Iris pigment epithelial cell (primary cell): ENCODE measurements at regions not wholly inside any gene's neighbourhood (a gene's known extent, or its start where the extent isn't known, plus 50 kb on each side); places are given as distances from the start of the nearest gene placed in this dataset.

Experiments
- DNase-seq: peaks from one replicate; pipeline ENCODE4 v3.0.0-alpha.2; 2011; ENCODE audit warnings: low read depth

DNA sequence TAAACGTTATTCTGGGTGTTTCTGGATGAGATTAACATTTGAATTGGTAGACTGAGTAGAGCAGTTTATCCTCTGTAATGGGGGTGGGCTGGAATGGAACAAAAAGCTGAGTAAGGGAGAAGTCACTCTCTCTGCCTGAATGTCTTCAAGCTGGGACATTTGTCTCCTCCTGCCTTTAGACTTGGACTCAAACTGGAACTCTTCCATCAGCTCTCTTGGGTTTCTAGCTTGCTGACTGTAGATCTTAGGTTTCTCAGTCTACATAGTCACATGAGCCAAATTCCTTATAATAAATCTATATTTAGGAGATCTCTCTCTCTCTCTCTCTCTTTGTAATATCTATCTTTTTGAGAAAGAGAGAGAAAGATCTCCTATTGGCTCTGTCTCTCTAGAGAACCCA is 553.3 kb upstream of the CDH11 start:
- no peak for DNase-seq

- peak; percentile 51 for DNase-seq
Measured at GRCh38 chr16:65672960-65673359, 551.1 kb upstream of the CDH11 start.

GRCh38 chr16:65671071-65671470 is 549.2 kb upstream of the CDH11 start:
- DNase-seq, result no peak

- DNase-seq, result no peak
Measured at GRCh38 chr16:65668064-65668595, 546.3 kb upstream of the CDH11 start.

DNA sequence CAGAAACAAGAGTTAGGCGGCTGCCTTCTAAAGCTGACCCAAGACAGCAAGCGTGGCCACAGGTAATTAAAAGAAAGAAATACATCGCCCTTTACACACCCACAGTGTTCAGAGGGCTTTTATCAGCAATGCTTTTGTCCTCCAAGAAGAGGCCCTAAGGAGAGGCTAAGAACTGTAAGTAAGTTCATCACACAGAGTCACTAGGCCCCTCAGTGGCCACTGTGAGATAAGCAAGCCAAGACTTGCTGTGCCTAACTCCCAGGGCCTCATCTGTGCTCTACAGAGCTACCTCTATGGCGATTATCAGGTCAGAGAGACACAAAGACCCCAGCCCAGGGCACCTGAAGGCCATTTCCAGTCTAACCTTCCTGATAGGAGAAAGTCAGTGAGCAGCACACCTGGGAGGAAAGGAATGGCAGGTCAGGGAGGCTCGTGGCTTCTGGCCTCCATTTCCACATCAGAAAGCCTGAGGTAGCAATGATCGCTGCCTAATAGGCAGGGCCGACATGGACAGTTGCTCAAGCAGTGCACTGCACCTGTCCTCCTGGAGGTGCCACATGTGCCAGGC is 545.2 kb upstream of the CDH11 start:
- DNase-seq, result peak; percentile 45

DNA sequence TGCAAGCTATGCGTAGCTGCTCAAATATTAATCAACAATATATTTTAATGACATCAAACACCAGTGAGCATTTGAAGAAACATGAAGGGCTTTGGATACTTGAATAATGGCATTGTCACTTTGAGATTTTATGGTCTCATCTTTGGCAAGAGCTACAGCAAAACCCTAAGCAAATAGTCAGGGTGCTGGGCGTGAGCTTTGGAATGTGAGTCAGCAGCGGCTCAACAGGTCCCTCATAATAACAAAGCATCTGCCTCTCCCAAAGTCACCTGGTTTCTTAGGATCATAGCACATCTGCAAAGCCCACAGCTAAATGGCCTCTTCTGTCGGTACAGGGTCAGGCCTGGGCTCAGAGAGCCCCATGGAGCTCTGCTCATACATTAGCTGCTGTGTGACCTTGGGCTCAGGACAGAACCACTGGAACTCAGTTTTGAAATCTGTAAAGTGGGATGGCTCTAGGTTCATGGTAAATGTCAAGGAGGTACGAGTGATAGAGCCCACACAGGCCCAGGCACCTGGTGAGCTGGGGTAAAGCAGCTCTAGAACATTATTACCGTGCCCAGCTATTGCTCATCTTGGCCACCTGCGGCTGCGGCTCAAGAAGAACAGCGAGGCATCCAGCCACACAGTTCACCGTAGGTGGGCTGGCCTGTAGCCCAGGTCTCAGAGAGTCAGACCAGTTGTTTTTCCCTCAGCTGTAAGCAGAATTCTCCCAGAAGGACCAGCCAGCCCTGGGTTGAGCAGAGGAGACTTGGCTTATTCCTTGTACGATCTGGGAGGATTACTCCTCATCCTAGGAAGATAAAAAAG is 544.5 kb upstream of the CDH11 start:
- DNase-seq, result peak; percentile 27

DNA sequence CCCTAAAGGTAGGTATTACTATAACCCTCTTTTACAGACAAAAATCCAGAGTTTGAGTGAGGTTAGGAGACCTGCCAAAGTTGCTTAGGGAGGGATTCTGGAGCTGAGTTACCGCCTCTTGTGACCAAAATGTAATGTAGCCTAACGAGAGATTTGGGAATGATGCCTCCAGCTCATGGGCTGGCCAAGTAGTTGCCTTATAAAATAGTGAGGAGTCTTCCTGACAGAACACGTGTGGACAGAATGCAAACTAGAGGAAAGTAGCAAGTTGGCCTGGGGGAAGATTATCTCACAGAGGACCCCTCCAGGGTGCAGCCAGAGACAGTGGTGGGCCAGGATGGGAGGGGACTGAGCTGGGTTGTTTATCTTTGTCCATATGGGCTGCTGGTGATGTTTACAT is 543.7 kb upstream of the CDH11 start:
- no peak for DNase-seq

- peak; percentile 21 for DNase-seq
Measured at GRCh38 chr16:65663774-65664173, 541.9 kb upstream of the CDH11 start.

GRCh38 chr16:65662256-65662655 is 540.4 kb upstream of the CDH11 start:
- no peak for DNase-seq

DNA sequence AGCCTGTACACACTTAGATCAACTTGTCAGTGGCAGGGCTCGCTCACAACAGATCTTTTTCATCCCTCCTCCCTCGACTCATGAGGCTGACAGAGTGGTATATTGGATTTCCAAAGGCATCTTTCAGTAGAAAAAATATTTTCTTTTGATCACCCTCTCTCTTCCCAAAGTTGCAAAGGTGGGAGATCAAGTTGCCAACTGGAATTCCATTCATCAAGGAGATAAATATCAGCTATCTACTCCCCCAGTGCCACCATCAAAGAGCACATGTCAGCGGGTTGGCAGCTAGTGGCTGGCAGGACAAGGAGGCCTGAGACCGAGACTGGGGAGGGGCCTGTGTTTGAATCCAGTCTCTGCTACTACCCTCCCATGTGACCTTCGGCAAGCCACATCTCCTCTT is 539.7 kb upstream of the CDH11 start:
- DNase-seq, result no peak

DNA sequence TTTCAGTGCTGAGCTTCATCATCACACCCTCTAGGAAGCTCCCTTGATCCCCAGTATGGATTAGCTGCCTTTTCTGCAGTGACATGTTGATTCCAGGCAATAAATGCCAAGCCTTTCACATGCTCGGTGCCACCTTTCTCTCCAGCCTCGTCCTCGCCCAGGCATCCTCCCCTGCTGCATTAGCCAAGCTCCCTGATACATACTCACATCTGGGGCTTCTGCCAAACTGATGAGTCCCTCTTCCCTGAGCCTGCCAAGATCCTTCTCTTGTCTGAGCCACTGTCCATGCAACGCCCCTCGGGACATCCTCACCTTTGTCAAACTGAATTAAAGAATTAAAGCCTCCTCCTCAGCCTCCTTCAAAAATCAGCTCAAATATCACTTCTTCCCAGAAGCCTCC is 538.5 kb upstream of the CDH11 start:
- peak; percentile 28 for DNase-seq

DNA sequence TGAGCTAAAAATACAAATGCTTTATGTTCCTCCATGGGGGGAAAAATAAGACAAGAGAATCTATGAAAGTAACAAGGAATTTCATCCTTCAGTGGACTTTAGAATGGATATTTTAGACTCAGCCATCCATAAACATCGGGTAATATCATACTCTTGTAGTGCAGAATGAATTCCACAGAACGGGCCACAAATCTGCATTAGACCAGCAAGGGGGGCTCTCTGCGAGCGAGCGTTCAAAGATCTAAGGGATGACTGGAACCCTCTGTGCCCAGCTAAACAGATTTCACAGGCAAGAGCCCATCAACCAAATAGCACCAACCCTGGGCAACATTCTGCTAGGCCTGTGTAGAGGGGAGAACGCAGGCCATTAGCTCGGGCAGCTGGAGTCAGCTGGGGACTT is 537.9 kb upstream of the CDH11 start:
- DNase-seq, result no peak

GRCh38 chr16:65658787-65659220 is 536.9 kb upstream of the CDH11 start:
- DNase-seq, result peak; percentile 75

DNA sequence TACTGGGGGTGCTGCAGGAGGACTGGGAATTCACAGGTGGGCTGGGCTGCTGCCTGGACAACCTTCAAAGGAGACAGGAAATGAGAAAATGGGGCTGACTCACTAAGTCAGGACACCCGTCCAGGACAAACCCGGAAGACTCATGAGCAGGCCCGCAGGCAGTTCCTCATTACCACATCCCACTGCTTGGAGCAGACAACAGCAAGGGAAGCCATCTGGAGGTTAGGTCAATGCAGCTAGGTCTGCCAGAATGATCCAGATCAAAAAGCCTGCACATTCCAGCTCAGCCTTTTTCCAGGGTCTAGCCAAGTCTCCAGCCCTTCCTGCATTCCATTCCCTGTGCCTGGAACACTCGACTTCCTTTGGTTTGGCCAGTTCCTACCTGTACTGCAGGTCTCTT is 536.5 kb upstream of the CDH11 start:
- DNase-seq, result peak; percentile 92

DNA sequence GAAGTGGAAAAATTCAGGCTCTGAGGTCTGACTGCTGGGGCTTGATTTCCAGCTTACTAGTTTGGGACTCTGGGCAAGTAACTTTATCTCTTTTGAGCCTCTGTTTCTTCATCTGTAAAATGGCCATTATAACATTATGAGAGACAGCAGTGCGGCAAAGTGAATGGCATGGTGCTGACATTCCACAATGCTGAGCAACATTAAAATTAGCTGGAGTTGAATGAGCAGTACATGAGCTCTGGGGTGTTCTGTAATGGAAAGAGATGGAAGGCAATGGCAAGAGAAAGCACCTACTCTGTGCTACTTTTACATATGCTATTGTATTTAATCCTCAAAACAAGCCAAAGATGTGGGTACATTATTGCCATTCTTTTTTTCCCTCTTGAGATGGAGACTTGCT is 535.7 kb upstream of the CDH11 start:
- no peak for DNase-seq

- DNase-seq, result no peak
Measured at GRCh38 chr16:65657071-65657494, 535.2 kb upstream of the CDH11 start.

GRCh38 chr16:65655802-65656201 is 533.9 kb upstream of the CDH11 start:
- DNase-seq, result no peak

GRCh38 chr16:65648101-65648500 is 526.2 kb upstream of the CDH11 start:
- DNase-seq, result no peak

DNA sequence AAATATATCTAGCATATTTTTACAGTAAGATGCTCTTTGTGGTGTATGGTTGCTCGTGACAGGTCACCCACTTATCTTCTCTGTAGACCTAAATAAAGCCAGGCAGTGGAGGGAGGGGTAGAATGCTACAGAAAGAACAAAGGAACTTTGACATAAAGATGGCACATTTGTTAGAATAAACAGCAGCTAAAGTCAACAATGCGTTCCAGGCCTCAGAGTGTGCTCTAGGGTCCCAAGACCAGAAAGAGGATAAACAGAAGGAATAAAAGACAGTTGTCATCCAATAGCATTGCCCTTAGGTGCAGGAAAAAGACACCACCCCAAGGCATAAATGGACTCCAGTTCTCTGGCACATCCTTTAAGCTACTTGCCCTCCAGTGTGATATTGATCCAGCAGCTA is 523.0 kb upstream of the CDH11 start:
- no peak for DNase-seq

GRCh38 chr16:65641762-65642289 is 520.0 kb upstream of the CDH11 start:
- no peak for DNase-seq

- no peak for DNase-seq
Measured at GRCh38 chr16:65641049-65641761, 519.3 kb upstream of the CDH11 start.

DNA sequence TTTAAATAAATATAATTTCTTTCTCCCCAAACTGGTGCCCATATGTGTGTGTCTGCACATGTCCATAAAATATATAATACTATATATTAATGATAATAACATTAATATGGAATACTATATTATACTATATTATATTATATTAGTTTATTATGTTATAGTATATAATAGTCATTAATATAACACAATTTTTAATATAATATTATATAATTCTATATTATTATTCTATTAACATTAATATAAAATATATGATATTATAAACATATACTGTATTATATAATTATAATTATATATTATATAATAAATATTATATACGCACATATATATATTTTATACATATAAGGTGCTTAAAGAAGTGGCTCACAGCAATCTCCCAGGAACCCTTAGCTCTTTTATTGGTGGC is 513.0 kb upstream of the CDH11 start:
- no peak for DNase-seq

GRCh38 chr16:65634291-65634690 is 512.4 kb upstream of the CDH11 start:
- DNase-seq, result peak; percentile 43
